GM21576 (cell line): ENCODE measurements at regions not wholly inside any gene's neighbourhood (a gene's known extent, or its start where the extent isn't known, plus 50 kb on each side); places are given as distances from the start of the nearest gene placed in this dataset.

ENCODE experiments used
- ATAC-seq: cut with Tn5 transposase; IDR thresholded peaks from one replicate; pipeline ENCODE4 v1.9.1; 2021; ENCODE audit warnings: mild to moderate bottlenecking, moderate library complexity; ENCODE audit not compliant: unreplicated experiment

DNA sequence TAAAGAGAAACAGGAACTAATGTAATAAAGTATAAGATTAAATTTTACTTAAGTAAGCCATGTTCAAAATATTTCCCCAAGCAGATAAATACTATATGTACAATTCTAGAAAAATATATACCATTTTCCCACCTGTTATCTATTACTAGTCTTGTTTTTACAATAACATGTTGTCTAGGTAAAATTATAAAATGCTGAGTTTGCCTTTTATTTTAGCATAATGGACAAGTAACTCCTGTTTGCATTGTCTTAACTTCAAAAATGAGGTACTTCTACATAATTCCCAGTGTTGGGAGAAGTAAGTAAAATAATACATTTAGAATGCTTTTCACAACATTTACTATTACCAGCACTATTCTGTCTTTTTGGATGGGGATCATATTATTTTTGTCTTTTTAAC is 800.5 kb downstream of the SLITRK6 start:
- no peak for ATAC-seq

DNA sequence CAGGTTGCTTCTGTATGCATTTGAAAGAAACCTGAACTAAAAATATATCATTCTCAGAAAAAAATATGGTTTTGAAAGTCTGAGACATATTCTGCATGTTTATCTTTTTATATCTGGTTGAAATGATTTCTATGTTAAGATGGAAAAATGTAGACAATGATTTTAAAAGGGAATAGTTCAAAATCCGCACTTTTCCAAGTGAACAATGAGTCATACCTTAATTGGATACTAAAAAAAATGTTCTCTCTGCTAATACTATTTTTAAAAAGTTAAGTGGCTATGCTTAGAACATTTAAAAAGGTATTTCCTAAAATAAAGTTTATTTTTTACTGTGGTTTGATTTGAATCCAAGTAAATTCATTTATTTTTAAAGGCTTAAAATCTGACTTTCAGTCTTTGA is 801.4 kb downstream of the SLITRK6 start:
- ATAC-seq = no peak

DNA sequence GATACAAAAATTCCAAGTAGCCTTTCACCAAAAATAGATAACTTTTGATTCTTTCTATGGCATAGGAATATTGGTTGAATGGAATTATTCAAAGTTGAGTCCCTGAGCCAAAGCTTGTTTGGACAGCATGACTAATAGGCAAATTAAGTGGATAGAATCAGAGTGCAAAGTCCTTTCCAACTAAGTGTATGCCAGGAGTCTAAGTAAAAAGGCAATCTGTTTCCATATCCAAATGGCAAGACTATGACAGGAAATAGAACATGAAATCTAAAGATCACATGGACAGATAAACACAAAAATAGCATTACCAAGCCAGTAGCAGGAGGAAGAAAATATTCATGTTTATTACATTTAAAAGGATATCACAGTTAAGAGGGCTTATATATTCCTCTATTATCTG is 804.6 kb downstream of the SLITRK6 start:
- ATAC-seq = no peak

DNA sequence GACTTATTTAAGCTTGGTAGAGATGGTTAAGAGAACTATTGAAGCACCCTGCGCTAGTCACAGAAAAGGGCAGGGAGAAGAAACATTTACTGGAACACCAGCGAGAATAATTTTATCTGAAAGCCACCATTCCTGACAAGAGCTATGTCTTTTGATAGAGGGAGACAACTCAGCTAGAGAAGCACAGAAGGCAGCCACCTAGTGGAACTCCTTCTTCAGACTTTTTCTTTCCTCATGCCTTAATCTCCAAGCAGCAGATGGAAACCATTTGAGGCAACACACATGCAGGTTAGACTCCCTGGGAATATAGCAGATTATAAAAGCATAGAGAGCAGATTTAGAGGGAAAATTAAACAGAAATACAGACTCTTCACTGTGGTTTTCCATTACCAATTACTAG is 813.4 kb downstream of the SLITRK6 start:
- no peak for ATAC-seq

DNA sequence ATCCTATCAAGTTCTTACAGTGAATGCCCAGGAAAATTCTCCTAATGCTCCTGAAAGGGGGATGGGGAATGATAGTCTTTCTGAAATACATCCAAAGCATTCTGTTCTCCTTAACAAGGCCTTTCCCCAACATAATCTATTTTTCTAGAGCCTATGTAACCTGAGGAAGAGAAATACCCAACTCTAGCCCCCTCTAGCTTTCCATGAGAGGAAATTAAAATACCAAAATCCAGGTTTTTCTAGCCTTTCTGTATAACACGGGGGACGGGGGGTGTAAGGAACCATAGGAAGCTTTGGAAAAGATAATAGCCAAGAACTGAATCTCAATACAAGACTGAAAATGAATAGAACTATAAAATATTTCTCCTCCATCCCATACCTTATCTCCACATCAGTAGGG is 815.9 kb downstream of the SLITRK6 start:
- no peak for ATAC-seq

DNA sequence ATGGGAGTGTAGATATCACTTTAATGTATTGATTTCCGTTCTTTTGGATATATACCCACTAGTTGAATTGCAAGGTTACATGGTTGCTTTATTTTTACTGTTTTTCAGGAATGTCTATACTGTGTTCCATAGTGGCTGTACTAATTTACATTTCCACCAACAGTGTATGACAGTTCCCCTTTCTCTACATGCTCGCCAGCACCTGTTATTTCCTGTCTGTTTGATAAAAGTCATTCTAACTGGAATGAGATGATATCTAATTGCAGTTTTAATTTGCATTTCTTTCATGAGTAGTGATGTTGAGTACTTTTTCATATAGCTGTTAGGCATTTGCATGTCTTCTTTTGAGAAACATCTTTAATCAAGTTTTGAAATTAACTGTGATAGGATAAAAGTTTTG is 818.6 kb downstream of the SLITRK6 start:
- ATAC-seq = no peak

DNA sequence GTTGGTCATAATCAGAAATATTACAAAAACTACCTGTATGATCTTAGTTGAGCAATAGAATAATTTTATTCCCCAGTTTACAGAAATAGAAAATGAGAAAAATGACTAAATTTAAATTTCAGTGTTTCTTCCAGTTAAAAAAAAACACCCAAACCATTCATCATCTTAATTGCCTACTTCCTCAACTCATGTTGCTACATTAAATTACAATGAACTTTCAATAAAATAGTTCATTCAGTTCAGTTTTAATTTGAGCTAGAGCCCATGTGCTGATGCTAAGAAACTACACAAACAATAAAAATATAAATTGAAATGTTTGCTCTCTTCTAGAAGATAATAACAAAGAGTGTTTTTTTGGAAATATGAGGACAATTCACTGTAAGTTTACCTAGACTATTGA is 820.4 kb downstream of the SLITRK6 start:
- ATAC-seq = no peak

DNA sequence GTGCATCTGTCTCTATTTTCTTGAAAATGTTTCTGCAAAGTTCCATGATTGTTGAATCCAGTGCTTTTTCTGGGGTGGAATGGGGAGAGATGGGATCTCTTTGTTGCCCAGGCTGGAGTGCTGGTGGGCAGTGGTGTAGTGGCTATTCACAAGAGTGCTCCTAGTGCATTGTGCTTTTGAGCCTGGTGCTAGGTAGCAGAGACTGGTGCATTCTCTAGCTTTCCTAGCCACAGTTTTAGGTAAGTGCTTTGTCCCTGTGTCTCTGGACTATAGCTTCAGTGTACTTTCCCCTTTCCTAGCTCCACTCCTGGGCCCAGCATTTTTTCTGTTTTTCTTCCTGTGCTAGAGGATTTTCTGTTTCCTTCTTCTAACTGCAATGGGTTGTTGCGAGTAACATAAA is 825.6 kb downstream of the SLITRK6 start:
- no peak for ATAC-seq

DNA sequence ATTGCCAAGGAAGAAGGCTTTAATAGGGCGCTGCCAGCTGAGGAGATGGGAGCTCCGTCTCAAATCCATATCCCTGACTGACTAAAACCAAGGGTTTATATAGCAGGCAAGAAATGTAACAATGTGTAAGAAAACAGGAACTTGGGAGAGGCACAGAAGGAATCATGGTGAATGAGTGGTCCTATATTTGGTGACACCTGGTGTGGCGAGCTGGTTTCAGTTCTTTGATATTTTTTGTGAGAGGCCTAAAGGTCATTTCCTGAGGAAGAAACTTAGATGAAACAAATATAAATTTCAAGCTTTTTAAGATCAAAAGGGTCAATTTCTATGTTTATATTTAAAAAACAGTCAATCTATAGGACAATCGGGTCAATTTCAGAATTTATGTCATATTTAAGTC is 826.3 kb downstream of the SLITRK6 start:
- ATAC-seq = no peak

DNA sequence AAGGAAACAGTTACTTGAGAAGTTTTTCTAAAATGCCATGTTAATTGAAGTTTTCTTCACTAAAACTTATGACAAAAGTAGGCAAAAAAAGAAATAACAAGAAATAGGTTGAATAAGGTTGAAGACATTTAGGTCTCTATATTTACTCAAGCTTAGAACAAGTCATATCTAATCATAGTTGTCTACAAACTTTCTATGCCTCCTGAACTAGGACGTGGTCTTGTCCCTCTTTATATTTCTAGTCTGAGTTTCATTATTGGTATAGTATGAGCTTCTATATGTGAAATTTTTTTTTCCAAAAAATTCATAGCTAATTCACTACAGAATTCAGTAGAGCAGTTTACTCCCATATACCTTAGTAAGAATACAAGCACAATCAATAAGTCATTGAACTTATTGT is 836.4 kb downstream of the SLITRK6 start:
- ATAC-seq = no peak

DNA sequence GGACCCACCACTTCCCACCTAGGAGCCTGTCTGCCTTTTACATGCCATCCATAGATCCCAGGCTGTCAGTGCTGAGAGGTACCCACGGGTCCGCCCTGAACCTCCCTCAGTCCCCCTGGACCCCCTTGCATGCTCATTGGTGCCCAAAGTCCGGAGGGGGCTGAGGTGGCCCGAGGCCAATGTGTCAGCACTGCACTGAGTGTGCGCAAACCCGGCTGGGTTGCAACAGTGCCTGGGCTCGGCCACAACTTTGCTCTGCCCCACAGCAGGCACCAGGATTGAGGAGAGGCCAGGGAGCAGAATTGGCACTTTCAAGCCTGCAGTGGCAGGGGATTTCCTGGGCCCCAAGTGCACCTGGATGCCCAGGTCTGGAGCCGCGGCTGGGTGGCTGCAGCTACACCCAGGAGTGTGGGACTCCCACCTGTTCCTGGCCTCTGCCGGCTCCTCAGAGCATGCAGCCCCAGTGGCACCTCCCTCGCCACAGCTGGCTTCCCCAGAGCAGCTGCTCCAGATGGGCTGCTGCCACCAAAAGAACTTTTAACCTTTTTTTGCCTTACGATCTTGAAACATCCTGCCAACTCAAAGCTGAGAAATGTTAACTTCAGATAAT is 837.0 kb downstream of the SLITRK6 start:
- no peak for ATAC-seq

DNA sequence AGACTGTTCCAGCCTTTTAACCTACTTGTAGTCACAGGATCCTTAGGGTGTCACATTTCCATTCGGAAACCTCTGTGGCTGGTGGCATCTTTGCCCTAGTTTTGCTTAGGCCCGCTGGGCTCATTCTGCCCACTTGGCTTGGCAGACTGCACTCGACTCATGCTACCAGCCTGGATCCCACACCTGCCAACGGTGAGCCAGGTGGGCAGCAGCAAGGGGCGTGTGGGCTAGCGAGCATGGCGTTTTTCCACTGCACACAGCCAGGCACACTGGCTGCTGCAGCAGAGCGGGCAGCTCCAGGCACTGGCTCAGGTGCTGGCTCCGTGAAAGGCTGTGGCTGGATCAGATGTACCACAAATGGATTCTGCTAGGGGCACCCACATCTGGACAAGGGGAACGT is 838.2 kb downstream of the SLITRK6 start:
- no peak for ATAC-seq

DNA sequence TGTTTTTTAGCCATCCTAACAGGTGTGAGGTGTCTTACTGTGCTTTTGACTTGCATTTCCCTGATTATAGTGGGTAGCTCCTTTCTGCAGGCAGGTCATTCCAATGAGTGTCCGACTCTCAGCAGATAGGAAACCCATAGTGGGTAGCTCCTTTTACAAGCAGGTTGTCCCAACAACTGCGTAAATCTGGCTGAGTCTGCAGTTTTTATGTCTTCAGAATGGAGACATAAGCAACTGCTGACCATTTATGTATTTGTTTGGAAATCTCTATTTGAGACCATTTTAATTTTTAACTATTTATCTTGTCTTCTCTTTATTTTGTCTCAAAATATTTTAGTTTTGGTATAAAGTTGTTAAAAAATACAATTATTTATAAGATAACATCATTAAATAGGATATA is 839.4 kb downstream of the SLITRK6 start:
- no peak for ATAC-seq

DNA sequence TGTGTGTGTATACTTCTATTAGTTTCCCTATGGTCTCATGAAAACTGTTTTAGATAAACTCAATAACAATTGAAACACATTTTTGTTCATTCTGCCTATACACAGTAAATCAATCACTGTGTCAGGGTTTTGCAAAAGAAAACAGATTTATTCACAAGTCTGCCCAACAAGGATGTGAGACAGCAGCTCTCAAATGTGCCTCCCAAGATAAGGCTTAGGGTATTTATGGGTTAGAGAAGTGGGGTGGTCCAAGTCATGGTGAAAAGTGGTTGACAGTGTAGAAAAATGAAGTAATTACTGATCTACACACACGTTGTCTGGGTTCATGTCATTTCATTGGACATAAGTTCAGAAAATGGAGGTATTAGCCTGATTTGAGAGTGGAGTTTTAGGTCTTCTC is 844.6 kb downstream of the SLITRK6 start:
- no peak for ATAC-seq

DNA sequence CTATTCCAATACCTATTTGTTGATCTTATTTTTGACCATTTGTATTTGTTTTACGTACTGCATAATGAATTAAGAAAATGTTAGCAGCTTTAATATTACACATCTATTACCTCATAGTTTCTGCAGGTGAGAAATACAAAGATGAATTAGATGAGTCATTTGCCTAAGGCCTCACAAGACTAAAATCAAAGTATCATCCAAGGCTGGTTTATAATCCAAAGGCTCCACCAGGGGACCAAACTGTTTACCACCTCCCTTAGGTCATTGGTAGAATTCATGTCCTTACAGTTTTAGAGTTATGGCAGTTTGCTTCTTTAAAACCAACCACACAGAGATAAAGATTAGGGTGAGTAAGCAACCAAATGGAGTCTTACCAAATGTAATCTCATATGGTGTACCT is 848.1 kb downstream of the SLITRK6 start:
- no peak for ATAC-seq

DNA sequence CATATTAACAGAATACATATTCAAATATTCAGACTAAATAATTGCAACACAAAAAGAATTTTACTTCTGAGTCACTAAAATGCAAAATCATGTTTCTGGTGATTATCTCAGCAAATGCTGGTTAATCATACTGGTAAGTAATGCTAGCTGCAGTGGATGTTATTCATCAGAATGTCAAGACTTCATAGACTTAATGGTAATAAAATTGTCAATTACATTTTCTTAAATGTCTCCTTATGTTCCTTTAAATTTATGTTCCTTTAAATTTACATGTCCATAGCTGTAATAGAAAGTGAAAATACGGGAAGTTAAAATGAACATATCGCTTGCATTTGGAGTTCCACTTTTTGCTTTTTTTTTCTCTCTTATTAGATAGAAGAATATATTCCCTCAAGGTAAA is 853.0 kb downstream of the SLITRK6 start:
- no peak for ATAC-seq

DNA sequence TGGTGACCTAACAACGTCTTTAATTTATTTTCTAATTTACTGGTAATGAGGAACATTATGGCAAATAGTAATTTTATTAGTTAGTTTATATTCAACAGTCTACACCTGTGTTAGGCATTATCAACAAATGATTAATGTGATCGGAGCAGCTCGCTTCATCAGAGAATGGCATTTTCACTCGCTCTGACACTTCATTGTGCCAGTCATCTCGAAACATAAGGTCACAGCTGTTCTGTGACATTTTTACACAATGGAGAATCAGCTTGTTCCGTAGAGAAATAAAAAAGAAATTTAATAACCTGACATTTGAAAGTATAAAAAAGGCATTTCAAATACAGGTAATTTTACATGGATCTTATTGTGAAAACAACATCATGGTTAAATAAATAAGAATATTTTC is 858.4 kb downstream of the SLITRK6 start:
- ATAC-seq = no peak

DNA sequence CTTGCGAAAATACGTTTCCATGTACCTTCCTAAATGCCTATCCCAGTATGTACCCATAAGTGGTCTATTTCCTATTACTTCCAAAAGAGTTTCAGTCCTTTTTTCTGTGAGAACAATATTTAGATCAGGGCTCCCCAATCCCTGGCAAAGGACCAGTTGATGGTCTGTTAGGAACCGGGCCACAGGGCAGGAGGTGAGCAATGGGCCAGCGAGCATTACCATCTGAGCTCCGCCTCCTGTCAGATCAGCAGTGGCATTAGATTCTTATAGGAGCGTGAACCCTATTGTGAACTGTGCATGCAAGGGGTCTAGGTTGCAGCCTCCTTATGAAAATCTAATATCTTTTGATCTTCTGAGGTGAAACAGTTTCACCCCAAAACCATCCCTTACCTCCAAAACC is 859.1 kb downstream of the SLITRK6 start:
- no peak for ATAC-seq

DNA sequence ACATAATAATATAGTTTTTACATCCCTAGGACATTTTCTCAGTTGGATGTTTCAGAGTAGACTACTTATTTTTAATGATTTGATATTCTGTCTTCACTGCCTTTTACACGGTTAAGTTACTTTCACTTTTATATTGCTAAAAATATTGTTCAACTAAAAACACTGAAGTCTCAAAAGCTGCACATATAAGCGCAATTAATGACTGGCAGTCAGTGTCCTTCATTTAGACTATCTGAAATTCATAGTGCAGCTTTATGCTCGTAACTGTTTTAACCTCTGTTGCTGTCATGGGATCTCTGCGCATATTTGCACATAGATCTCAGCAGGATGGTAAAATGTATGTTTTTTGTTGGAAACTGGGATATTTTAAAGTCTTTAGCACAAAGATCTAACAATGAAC is 864.3 kb downstream of the SLITRK6 start:
- ATAC-seq = no peak

DNA sequence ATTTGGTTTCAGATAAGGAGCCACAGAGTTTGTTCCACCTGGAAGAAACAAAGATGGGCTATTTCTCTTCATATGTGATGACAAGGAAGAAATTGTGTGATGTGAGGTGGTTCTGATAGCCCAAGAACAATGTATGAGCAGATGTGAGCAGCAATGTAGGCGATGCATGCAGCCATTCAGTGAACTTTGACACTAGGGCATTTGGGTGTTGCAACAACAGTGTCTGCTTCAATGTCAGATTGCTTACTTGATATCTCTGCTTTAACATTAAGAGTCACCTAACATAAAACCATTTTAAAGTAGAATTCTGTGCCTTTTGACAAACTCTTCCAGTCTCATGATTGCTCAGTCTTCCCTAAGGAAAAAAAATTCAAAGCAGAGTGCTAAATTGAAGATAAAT is 865.4 kb downstream of the SLITRK6 start:
- ATAC-seq = no peak

DNA sequence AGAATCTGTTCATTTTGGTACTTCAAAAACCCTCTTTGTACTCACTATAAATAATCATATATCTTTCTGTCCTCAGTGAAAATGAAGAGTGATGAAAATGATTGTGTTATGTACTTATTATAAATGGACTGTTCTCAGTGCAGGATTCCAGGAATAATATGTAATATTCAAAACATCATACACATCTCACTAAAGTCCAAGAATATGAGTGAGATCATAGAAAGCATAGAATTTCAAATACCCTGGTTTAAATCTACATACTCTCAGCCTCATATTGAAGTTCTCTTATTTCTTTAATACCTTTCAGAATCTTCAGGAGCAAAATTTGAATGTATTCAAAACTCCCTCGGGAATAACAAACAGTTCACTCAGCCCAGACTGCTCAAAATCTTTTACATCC is 868.0 kb downstream of the SLITRK6 start:
- ATAC-seq = no peak

DNA sequence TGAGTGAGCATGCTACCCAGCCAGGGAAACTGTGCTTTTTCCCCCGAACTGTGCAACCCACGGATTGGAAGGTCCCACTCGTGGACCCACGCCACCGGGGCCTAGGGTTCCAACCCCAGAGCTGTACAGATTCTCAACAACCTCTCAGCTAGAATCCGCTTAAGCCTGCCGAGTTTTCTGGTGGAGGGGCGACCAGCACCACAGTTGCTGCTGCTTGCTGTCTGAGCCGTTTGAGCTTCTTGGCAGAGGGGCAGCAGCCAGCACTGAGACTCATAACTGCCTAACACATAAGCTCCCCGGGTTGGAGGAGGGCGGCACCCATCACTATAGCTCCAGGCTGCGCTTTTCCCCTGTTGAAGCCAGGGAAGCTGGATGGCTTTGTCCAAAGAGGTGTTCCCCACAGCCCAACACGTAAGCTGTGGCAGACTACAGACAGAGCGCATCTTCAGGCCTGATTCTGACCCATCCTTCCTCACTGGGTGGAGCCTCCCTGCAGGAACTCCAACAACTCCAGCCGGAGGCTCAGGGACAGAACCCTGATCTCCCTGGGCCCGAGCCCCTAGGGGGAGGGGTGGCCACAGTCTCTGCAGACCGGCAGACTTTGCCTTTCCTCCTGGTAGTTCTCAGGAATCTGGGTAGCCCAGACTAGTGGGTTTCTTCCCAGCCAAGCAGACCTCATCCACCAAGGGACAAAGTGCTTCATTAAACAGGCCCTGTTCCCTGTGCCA is 871.6 kb downstream of the SLITRK6 start:
- ATAC-seq = no peak

DNA sequence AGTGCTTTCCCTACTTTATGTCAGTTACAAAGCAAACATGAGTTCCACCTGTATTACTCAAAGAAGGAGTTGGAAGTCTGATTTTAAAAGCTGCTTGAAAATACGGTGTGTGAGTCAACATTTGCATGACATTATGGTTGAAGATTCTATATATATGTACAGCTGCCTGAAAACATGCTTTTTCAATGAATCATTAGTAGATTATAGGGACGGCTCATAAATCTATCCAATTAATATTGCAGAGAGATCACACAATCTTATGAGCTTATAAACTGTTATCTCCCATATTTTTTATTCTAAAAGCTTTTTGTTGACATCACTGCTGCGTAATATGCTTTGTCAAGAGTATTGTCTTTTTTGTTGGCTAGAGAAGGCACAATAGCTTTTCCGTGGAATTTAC is 873.8 kb downstream of the SLITRK6 start:
- no peak for ATAC-seq
